NCI-H69 (cell line): ENCODE measurements at regions not wholly inside any gene's neighbourhood (a gene's known extent, or its start where the extent isn't known, plus 50 kb on each side); places are given as distances from the start of the nearest gene placed in this dataset.

Experiments
- DNase-seq: peaks from one replicate; lab custom pipeline; 2025; lab: John Stamatoyannopoulos, UW

DNA sequence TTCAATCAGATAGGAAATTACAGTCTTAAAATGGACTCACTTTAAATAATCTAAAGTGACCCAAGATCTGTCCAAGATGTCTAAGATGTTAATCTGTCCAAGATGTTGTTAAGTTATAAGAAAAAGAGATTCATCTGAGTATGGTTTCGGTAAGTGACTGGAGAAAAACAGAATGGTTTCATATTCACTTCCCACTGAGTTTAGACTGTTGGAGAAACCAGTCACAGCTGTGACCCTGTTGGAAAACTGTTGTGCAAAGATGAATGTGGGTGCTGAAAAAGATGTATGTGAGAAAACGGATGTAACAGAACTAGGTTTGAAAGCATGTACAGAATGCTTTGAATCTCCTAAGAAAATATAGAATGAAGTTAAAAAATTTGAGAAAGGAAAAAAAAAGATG, 325.9 kb downstream of the COL12A1 start:
- DNase-seq: no peak

DNA sequence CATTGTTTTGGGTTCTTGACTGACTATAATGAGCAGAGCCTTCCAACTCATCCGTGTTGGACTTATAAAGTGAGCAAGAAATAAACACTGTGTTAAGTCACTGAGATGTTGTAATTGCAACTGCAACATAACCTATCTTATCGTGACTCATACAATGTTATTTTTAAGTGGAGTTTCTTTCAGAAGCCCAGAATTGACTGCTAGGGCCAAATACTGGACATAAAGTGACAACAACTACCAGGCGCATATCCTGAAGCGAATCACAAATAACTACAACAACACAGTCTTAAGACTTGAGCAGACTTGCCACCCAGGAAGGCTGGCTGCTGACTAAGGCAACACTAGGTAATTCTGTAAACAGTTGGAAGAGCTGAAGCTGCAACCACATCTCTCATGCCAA, 326.6 kb downstream of the COL12A1 start:
- no peak for DNase-seq

DNA sequence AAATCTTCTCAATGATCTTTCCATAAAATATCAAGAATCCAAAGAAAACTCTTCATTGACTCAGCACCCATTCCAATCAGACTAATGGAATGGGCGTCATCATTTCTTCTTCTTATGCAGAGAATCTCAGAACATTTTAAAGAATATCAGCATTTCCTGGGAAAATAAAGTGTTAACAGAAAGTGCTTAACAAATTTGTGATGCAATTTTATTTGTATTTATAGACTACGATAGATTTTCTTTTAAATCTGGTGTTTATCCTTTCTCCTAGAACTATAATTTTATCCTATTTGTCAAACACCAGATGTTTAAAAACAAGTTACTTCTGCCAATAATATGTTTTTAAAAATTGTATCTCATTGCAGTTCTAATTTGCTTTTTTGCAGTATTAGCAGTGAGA, 330.7 kb downstream of the COL12A1 start:
- no peak for DNase-seq

DNA sequence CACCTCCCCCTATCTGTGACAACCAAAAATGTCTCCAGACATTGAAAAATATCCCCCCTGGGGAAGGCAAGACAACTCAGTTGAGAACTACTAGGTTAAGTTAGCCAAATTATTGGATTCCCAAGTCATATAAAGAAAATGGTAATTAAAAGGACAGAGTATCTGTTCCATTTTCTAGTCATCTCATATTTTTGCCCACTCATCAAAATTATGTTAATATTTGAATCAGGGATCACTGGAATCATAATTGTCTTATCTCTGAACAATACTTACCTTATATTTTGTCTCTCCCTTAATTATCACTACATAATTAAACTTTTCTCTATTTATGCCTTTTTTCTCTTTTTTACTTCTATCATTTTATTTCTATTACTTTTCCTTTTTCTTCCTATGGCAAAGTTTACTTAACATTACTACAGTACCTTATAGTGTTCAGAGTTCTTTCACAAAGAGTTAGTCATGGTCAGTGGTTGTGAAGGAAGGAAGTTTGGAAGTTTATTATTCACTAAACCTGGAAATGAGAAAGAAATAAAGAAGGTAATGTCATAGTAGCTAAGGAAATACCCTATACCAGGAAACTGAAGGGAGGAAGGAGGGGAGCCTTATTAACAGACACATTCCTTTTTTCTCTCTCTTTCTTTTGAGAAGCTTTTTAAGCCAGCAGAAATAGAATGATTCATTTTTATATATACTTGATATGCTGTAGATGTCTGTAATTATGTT, 332.9 kb downstream of the COL12A1 start:
- no peak for DNase-seq

DNA sequence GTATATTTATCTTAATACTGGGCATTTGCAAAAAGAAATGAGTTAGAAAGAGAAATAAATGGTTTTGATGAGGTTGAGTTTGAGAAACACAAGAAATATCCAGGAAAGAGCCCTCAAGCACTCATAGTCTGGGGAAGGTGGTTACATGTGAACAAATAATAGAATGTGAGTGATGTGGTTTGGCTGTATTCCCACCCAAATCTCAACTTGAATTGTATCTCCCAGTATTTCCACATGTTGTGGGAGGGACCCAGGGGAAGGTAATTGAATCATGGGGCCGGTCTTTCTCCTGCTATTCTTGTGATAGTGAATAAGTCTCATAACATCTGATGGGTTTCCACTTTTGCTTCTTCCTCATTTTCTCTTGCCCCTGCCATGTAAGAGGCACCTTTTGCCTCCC, 334.1 kb downstream of the COL12A1 start:
- DNase-seq: no peak

DNA sequence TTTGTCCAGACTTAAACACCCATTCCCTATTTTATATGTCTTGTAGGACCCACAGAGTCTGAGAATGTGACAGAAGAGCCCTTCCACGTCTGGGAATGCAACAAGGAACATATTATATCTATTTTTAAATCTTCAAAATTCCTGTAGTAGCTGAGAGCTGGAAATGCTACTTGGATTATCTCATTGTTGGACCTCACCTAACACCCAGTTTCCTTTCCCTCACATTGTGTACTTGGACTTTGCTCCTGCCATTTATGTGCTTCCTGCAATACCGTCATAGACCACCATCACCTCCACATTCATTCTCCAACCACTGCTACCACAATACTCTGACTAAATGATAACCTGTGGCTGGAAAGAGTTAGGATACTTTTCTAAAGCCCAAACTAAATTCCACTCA, 335.4 kb downstream of the COL12A1 start:
- no peak for DNase-seq

DNA sequence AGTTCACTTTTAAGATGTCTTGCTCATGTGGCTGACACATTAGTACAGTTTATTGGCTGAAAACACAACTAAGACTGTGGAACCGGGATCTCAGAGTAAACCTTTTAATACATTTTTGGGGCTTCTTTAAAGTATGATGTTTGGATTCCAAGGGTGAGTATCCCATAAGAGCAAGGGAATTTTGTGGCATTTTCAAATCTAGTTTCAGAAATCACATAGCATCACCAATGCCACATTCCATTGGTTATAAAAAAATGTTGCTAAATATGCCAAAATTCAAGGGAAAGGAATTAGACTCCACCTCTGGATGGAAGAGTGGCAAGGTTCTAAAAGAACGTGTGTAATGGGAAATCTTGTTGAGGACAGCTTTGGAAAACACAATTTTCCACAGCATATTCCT, 338.6 kb downstream of the COL12A1 start:
- DNase-seq: no peak

DNA sequence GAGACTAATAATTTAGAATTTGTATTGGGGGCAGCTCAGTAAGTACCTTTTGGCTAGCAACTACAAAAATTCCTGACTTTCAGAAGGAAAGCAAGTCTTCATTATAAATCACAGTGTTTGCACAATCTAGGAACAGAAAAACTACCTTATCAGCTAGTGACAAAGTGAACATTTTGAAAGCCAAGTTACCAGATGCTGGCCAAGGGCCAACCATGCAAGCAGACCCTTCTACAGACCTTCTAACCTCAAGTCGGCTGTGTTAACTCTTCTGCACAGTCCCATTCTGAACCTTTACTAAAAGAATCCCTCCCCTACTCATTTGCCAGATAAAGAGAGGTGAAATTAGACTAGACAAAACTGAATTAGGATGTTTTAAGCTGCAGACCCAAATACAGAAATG, 341.9 kb downstream of the COL12A1 start:
- no peak for DNase-seq

DNA sequence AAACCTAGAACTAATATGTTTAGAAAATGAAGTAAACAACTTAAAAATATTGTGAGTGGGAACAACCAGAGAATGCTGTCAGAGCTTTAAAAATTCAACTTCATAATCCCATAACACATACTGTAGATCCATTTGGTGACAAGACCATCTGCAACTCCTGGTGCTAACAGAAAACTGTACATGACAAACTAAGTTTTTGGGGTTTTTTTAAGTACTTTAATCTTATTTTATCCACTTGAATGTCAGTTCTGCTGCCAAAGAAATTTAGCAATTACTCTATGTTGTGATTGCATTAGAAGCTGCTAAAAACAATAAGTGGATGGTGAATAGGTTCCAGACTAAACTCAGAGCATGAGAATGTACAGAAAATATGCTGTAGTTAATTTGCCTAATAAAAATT, 345.4 kb downstream of the COL12A1 start:
- no peak for DNase-seq

DNA sequence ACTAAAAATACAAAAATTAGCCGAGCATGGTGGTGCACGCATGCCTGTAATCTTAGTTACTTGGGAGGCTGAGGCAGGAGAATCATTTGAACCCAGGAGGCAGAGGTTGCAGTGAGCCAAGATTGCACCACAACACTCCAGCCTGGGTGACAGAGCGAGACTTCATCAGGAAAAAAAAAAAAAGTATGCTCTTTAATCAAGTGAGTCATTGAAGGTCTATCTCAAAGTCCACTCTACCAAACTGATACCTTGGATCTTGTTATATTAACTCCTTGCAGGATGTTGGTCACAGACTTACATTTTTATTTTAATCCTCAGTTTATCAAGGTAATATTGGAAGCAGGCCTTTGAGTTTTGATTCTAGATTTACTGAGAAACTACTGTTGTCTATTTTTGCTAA, 348.7 kb downstream of the COL12A1 start:
- no peak for DNase-seq

DNA sequence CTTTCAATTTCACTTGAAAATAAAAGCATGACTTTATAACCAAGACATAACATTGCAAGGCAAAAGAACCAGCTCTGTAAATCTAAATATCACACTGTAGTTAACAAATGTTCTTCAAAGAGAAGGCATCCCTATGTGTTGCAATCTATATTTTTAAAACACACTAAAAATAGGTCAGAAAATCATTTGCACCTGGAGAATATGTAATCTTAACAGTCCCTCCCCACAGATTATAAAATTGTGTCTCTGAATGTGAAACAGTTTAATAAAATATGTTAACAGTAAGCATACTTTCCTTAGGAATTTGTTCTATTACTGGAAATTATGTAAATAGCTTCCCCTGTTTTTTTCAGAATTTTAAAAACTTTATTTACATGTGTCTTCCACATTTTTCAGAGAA, 351.9 kb downstream of the COL12A1 start:
- no peak for DNase-seq

DNA sequence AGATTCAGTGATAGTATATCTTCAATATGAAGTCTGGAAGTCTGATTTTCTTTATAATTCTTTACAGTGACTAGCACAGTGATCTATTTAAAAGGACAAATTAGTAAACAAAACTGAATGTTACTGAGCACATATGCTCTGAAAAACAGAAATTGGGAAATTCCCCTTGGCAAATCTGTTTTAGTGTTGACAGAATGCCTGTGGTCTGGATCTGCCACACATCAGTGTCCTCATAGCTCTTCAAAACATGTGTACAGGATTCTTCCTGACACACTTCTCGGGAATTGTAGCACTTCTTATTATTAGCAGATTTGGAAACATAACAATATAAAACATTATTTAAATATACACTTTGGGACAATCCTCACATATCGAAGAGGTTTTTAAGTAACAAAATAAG, 354.3 kb downstream of the COL12A1 start:
- DNase-seq: no peak

DNA sequence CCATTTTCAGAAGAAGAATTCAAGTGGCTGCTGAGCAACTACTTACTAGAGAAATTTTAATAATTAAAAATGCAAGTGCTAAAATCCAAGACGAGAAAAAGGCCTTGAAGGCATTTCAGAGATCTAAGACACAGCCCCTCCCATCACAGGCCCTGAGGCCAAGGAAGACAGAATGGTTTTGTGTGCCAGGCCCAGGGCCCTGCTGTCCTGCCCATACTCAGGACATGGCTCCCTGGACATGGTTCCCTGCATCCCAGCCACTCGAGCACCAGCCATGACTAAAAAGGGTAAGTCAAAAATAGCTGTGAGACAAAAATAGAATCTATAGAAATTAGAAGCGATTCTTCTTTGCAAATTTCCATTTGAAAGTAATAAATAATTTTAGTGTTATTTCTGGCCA, 364.9 kb downstream of the COL12A1 start:
- no peak for DNase-seq

DNA sequence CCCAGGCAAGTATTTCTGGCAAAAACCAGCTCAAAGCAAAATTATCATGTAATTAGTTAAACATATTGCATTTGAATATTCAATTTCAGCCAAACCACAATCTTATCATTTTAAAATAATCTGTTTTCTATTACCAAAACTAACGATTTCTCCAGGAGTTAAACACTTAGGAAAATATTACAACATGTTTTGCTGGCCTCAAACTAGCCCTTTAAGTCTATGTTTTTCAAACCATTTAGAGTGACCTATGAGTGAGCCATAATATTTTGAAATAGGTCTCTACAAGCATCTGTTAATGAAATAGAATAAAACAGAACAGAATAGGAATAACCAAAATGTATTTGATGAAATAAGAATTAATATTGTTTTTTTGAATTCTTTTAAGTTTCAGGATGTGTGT, 370.9 kb downstream of the COL12A1 start:
- DNase-seq: no peak

DNA sequence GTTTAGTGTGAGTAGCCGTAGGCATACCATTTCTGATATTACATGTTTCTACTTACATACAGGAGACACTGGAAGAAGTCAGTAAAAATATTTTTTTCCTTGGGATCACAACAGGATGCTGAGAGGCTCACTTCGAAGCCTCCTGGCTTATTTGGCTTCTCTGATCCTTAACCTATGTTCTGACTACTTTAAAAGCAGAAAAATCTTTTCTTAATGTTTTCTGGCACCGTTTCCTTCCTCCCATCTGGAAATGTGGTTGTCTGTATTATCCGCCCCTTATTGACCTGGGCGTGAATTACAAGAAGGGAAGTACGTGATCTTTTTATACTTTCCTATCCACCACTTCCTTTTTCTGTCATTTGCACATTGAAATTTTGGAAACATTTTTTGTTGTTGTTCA, 379.6 kb downstream of the COL12A1 start:
- DNase-seq: no peak

DNA sequence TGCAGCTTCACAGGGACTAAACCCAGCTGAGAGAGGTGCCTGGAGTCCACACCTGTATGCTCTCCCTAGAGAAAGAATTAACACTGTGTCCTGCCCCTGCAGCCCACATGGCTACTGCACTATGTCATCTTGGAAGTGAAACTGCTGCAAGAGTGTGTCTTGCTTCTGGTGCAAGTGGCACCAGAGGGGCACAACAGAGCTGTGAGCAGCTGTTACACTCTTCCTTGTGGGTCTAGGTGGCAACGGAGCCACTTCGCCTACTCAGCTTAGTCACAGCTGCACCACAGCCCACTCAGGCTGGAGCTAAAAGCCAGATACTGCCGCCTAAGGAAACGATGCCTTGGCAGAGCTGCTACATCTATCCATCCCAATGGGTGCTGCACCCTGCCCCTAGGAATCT, 391.4 kb downstream of the COL12A1 start:
- DNase-seq: no peak

DNA sequence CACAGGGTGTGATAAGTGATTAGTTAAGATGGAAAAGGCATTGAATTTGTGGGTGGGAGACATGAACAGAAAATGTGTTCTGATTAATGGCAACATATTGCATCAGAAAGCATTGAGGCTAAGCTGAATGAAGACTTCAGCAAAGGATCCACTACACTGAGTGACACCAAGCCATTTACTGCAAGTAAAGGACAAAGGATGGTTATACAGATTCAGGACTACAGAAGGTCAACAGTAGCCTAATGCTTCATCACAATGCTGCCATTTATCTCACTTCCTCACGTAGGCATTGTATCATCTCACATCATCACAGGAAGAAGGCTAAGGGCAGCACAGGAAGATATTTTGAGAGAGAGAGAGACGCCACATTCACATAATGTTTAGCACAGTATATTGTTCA, 398.2 kb downstream of the COL12A1 start:
- DNase-seq: no peak

DNA sequence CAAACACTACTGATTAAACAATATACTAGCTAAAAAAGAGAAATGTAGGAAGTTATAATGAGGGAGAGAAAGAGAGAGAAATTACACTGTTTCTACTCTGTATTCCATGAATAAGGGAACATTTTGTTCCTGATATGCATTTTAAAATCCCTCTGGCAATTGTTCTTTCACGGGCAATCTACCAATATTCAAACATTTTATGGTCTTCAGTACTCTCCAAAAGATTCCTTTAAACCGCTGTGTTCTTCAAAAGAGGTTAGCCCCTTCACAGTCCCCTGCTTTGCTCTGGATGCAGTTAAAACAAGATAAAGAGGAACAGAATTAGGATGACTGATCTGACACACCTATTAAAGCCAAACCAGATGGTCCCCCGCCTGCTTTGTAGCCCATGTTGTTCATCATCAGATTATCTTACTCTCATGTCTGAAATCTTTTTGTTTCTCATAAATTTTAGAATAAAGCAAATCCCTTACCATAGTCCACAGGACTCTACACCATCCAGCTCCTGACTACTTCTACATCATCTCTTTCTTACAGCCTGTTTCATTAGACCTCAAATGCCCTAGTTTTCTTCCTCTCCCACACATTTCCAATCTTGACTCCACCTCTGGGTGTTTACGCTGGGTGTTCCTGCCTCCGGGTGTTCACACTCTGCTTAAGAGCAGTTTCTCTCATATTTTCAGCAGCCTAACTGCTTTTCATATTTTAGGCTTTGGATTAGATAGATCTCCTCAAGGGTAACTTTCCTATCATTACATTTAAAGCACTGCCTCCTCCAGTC, 399.7 kb downstream of the COL12A1 start:
- no peak for DNase-seq

DNA sequence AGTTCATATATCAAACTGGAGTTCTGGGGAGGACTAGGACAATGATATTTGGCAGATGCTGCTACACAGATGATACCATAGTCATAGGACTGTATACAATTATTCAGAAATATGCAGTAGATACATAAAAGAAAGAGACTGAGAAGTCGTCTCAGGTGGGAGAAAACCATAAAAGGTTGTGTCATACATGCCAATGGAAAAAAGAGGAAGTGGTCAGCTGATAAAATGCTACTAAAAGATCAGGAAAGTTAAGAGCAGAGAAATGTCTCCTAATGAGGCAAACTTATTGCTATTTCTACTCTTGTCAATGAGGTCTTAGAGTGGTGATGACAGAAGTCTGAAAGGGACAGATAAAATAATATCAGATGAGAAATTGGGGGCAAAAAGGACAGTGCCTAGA, 407.6 kb downstream of the COL12A1 start:
- DNase-seq: no peak

DNA sequence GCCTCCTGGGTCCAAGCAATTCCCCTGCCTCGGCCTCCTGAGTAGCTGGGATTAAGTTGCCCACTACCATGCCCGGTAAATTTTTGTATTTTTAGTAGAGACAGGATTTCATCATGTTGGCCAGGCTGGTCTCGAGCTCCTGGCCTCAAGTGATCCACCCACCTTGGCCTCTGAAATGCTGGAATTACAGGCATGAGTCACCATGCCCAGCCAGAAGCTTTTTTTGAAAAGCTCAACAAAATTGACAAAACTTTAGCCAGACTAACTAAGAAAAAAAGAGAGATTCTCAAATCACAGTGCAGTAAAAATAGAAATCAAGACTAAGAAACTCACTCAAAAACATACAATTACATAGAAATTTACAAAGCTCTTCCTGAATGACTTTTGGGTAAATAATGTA, 420.6 kb downstream of the COL12A1 start:
- no peak for DNase-seq

DNA sequence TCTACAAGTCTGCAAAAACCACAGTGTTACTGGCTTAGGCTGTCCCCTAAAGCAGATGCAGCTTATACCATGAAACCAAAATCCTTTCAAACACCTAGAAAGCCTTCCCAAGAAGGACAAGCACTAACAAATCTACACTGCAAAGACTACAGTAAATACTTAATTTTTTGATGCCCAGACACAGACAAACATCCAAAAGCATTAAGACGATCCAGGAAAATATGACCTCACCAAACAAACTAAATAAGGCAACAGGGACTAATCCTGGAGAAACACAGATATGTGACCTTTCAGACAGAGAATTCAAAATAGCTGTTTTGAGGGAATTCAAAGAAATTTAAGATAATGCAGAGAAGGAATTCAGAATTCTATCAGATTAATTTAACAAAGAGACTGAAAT, 423.5 kb downstream of the COL12A1 start:
- no peak for DNase-seq

DNA sequence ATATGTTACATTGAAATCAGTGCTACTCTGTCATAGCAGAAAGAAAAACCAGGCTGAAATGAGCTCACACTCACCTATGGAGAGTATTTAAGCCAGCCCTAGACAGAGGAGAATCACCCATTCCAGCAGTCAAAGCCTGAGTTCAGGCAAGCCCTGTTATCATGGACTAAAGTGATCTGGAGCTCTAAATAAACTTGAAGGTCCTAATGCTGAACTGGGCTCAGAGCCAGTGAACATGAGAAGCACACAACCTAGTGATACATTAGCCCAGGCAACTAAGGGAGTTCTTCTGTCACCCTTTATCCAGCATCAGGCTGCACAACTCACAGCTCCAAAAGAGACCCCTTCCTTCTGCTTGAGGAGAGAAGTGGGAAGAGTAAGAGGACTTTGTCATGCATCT, 425.0 kb downstream of the COL12A1 start:
- no peak for DNase-seq

DNA sequence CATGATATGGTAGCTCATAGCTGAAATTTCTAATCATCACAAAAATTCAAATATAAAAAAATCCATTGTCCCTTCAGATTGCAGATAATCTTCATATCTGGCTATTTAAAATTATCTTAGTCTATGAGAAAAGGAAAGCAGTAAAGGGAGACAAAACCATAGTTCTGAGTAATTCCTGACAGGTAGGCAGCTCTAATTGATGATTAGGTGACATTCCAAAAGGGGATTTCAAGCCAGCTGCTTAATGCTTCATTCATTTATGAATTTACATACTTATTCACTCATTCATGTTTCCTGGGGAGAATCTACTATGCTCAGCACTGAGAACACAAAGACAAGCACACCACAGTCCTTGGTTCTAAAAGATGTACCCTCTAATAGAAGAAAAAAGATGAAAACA, 437.1 kb downstream of the COL12A1 start:
- DNase-seq: no peak

DNA sequence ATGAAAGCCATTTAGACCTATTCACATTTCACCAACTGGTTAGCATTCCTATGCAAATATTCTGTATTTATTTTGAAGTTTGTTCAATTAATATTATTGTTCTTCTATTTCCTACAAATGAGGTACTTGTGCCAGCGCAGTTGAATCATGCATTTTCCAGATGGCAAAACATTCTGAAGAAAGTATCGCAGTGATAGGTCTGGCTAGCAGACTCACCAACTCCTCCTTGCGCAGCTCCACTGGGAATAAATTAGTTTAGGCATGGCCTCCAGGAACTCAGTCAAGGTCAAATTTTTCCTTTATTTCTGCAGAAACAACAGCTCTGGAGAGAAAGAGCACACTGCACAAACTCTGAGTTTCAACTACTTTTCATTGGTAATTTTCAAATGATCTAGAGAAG, 437.7 kb downstream of the COL12A1 start:
- no peak for DNase-seq
